ENCODE measurements at regions not wholly inside any gene's neighbourhood (a gene's known extent, or its start where the extent isn't known, plus 50 kb on each side); places are given as distances from the start of the nearest gene placed in this dataset.

- no peak for TF ChIP-seq CEBPB (IDR thresholded peaks at IDR 0.05)
- no peak for TF ChIP-seq ZFP36 (IDR thresholded peaks at IDR 0.05; ENCODE audit: borderline replicate concordance, partially characterized antibody)
- TF ChIP-seq CBX8 (IDR thresholded peaks at IDR 0.05), result no peak
- TF ChIP-seq POLR2A (IDR thresholded peaks at IDR 0.05; ENCODE audit: low read length), result no peak
- no peak for TF ChIP-seq EHF (CRISPR knock-in tag; IDR thresholded peaks at IDR 0.05)
- TF ChIP-seq, protein P1, sequence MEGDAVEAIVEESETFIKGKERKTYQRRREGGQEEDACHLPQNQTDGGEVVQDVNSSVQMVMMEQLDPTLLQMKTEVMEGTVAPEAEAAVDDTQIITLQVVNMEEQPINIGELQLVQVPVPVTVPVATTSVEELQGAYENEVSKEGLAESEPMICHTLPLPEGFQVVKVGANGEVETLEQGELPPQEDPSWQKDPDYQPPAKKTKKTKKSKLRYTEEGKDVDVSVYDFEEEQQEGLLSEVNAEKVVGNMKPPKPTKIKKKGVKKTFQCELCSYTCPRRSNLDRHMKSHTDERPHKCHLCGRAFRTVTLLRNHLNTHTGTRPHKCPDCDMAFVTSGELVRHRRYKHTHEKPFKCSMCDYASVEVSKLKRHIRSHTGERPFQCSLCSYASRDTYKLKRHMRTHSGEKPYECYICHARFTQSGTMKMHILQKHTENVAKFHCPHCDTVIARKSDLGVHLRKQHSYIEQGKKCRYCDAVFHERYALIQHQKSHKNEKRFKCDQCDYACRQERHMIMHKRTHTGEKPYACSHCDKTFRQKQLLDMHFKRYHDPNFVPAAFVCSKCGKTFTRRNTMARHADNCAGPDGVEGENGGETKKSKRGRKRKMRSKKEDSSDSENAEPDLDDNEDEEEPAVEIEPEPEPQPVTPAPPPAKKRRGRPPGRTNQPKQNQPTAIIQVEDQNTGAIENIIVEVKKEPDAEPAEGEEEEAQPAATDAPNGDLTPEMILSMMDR (IDR thresholded peaks at IDR 0.05), result no peak
- TF ChIP-seq CHD2 (IDR thresholded peaks at IDR 0.05; ENCODE audit: low read length, partially characterized antibody), result no peak
- no peak for TF ChIP-seq RNF2 (IDR thresholded peaks at IDR 0.05; ENCODE audit: borderline replicate concordance, low read depth)
- TF ChIP-seq KDM1A (IDR thresholded peaks at IDR 0.05; ENCODE audit: low read depth), result no peak
- TF ChIP-seq REST (IDR thresholded peaks at IDR 0.05), result no peak
- TF ChIP-seq HDAC2 (IDR thresholded peaks at IDR 0.05), result no peak
These were observed 56.4 kb downstream of the RTP5 start for GRCh38 chr2:241925821-241926441.

Measured in A549 (cell line).